Type B pancreatic cell (in vitro differentiated cells): ENCODE measurements at regions not wholly inside any gene's neighbourhood (a gene's known extent, or its start where the extent isn't known, plus 50 kb on each side); places are given as distances from the start of the nearest gene placed in this dataset.

Experiments used
- DNase-seq: peaks from one replicate; pipeline ENCODE4 v3.0.0; 2021; ENCODE audit warnings: mixed read lengths; ENCODE audit not compliant: unreplicated experiment; ENCODE audit errors: extremely low spot score
- H3K27ac Mint-ChIP-seq: 2 replicates; pipeline ENCODE4 v1.8.0; 2021; ENCODE audit warnings: mild to moderate bottlenecking, mixed read lengths
- H3K27me3 Mint-ChIP-seq: 2 replicates; pipeline ENCODE4 v1.8.0; 2021; ENCODE audit warnings: mixed read lengths
- H3K36me3 Mint-ChIP-seq: 2 replicates; pipeline ENCODE4 v1.8.0; 2021; ENCODE audit warnings: mixed read lengths
- H3K4me1 Mint-ChIP-seq: one replicate; pipeline ENCODE4 v1.8.0; 2021; ENCODE audit warnings: mixed read lengths; ENCODE audit not compliant: unreplicated experiment
- H3K4me3 Mint-ChIP-seq: 2 replicates; pipeline ENCODE4 v1.8.0; 2021; ENCODE audit warnings: mild to moderate bottlenecking, mixed read lengths
- H3K9me3 Mint-ChIP-seq: 2 replicates; pipeline ENCODE4 v1.8.0; 2021; ENCODE audit warnings: mixed read lengths
- CTCF ChIP-seq: fragments of 200-600 bp; sonication (generic); conservative IDR thresholded peaks from 2 replicates; pipeline ENCODE4 v1.5.0; 2021; ENCODE audit warnings: antibody characterized with exemption, mild to moderate bottlenecking

GRCh38 chr12:132439333-132439904, 50.5 kb upstream of the FBRSL1 start:
- Mint-ChIP-seq H3K9me3 (no peaks in the 10 kb centered on the region), H3K27me3 (peaks cover 29% of the 10 kb centered on the region), H3K4me1 (peaks cover 12% of the 10 kb centered on the region), H3K36me3 (no peaks in the 10 kb centered on the region), H3K4me3 (no peak overlapping the region), H3K27ac (no peak overlapping the region)
- DNase-seq, result no peak
- TF ChIP-seq CTCF, result no peak

- Mint-ChIP-seq H3K9me3 (no peaks in the 10 kb centered on the region), H3K27ac (no peak overlapping the region), H3K4me3 (no peak overlapping the region), H3K36me3 (no peaks in the 10 kb centered on the region), H3K4me1 (peaks cover 12% of the 10 kb centered on the region), H3K27me3 (peaks cover 29% of the 10 kb centered on the region)
- TF ChIP-seq CTCF, result no peak
- DNase-seq, result no peak
Measured at GRCh38 chr12:132438726-132439125, 51.2 kb upstream of the FBRSL1 start.

- TF ChIP-seq CTCF, result no peak
- peaks cover 12% of the 10 kb centered on the region for H3K4me1 Mint-ChIP-seq
- no peak overlapping the region for H3K27ac Mint-ChIP-seq
- no peaks in the 10 kb centered on the region for H3K36me3 Mint-ChIP-seq
- H3K27me3 Mint-ChIP-seq, result peaks cover 23% of the 10 kb centered on the region
- DNase-seq, result no peak
- H3K4me3 Mint-ChIP-seq, result no peak overlapping the region
- no peaks in the 10 kb centered on the region for H3K9me3 Mint-ChIP-seq
Measured at GRCh38 chr12:132437943-132438700, 51.8 kb upstream of the FBRSL1 start.

GRCh38 chr12:132437252-132437932, 52.6 kb upstream of the FBRSL1 start:
- H3K4me1 Mint-ChIP-seq, result peaks cover 14% of the 10 kb centered on the region
- H3K9me3 Mint-ChIP-seq, result no peaks in the 10 kb centered on the region
- peaks cover 21% of the 10 kb centered on the region for H3K27me3 Mint-ChIP-seq
- TF ChIP-seq CTCF, result no peak
- no peak overlapping the region for H3K4me3 Mint-ChIP-seq
- no peak overlapping the region for H3K27ac Mint-ChIP-seq
- H3K36me3 Mint-ChIP-seq, result no peaks in the 10 kb centered on the region
- no peak for DNase-seq

- H3K4me3 Mint-ChIP-seq, result no peak overlapping the region
- H3K27me3 Mint-ChIP-seq, result peaks cover 19% of the 10 kb centered on the region
Measured at GRCh38 chr12:132436791-132437251, 53.1 kb upstream of the FBRSL1 start.

More at GRCh38 chr12:132436791-132437251, 53.1 kb upstream of the FBRSL1 start:
- Mint-ChIP-seq H3K36me3 (no peaks in the 10 kb centered on the region), H3K27ac (no peak overlapping the region), H3K4me1 (peaks cover 14% of the 10 kb centered on the region), H3K9me3 (no peaks in the 10 kb centered on the region)
- TF ChIP-seq CTCF, result no peak
- no peak for DNase-seq
